Stimulated activated CD8-positive, alpha-beta memory T cell treated with anti-CD3 and anti-CD28 coated beads, Interleukin-7, amount 100 ng/mL, for 1 hour (primary cell): ENCODE measurements at regions not wholly inside any gene's neighbourhood (a gene's known extent, or its start where the extent isn't known, plus 50 kb on each side); places are given as distances from the start of the nearest gene placed in this dataset.
"Not testable (repeated sequence)": the region's sequence is repeated elsewhere in the genome, so short reads cannot be mapped to it uniquely, and the experiment has no call there.

Experiments used
- DNase-seq, 2 donors: peaks; one replicate each; pipeline ENCODE4 v3.0.0-alpha.2; 2020; ENCODE audit warnings: low read depth in 2 of 2

GRCh38 chr3:194042927-194043326, 93.0 kb upstream of the HES1 start:
- no peak for DNase-seq

- DNase-seq: no peak
These were observed 92.4 kb upstream of the HES1 start for GRCh38 chr3:194043516-194043915.

GRCh38 chr3:194045289-194045688, 90.7 kb upstream of the HES1 start:
- no peak for DNase-seq

- DNase-seq: no peak
These were observed 90.0 kb upstream of the HES1 start for GRCh38 chr3:194045919-194046318.

- no peak for DNase-seq
These were observed 89.4 kb upstream of the HES1 start for GRCh38 chr3:194046531-194046930.

- DNase-seq: no peak
These were observed 88.8 kb upstream of the HES1 start for GRCh38 chr3:194046995-194047645.

- no peak for DNase-seq
These were observed 86.6 kb upstream of the HES1 start for GRCh38 chr3:194049394-194049793.

- DNase-seq: no peak
These were observed 85.1 kb upstream of the HES1 start for GRCh38 chr3:194050782-194051320.

- no peak for DNase-seq
These were observed 84.4 kb upstream of the HES1 start for GRCh38 chr3:194051366-194052149.

- DNase-seq: no peak
These were observed 82.8 kb upstream of the HES1 start for GRCh38 chr3:194053136-194053535.

GRCh38 chr3:194054016-194054415, 81.9 kb upstream of the HES1 start:
- DNase-seq: no peak

GRCh38 chr3:194054540-194054939, 81.4 kb upstream of the HES1 start:
- no peak for DNase-seq

GRCh38 chr3:194054961-194055360, 81.0 kb upstream of the HES1 start:
- no peak for DNase-seq

GRCh38 chr3:194056323-194056722, 79.6 kb upstream of the HES1 start:
- not testable (repeated sequence) for DNase-seq

- DNase-seq: no peak
These were observed 79.1 kb upstream of the HES1 start for GRCh38 chr3:194056731-194057415.

GRCh38 chr3:194057570-194058188, 78.3 kb upstream of the HES1 start:
- no peak for DNase-seq

- DNase-seq: no peak
These were observed 77.8 kb upstream of the HES1 start for GRCh38 chr3:194058189-194058571.

- DNase-seq: no peak
These were observed 77.2 kb upstream of the HES1 start for GRCh38 chr3:194058753-194059152.

- no peak for DNase-seq
These were observed 74.4 kb upstream of the HES1 start for GRCh38 chr3:194061421-194062030.

GRCh38 chr3:194062830-194063229, 73.1 kb upstream of the HES1 start:
- DNase-seq: no peak
